KG1 (cell line): ENCODE measurements at regions not wholly inside any gene's neighbourhood (a gene's known extent, or its start where the extent isn't known, plus 50 kb on each side); places are given as distances from the start of the nearest gene placed in this dataset.

Experiments
- DNase-seq: peaks from one replicate; lab custom pipeline; 2025; lab: John Stamatoyannopoulos, UW

- DNase-seq = no peak
Observed at GRCh38 chr13:99892866-99893504, 78.6 kb downstream of the ZIC5 start.

DNA sequence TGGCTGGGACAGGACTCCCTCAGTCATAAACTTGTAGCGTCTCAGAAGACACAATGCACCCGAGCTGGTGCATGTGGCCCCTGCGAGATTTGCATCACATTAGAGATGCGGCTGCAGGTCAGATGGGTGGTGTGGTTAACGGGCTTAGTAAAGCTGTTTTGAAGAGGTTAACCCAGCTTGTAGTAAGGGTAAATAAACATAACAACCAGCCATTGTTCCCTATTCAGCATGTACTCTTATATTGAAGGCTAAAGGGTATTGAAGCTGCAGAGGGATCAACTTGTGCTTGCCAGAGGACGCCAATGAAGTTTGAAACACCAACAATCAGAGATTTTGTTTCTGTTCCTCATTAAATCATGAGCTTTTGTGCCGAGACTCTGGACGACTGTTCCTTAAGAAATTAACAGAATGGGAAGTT is 79.4 kb downstream of the ZIC5 start:
- DNase-seq = no peak

DNA sequence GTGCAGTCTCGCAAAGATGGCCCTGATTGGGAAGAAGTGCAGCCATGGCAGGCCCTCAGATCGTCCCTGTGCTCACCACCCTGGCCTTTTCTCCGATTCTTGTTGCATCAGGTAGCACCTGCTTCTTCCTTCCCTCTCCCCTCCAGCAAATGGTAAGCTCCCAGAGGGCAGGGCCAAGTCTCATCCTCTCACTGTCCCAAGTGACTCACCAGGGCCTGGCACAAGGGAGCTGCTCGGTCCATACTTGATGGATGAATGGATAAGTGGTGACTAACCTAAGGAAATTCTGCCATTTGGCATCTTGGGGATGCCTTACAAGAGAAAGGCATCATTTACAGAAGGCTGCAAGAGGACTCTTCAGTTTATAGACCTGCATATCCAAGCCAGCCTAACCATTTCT is 84.9 kb downstream of the ZIC5 start:
- DNase-seq = no peak

GRCh38 chr13:99884913-99885312 is 86.7 kb downstream of the ZIC5 start:
- no peak for DNase-seq

GRCh38 chr13:99883805-99884204 is 87.8 kb downstream of the ZIC5 start:
- DNase-seq = no peak

DNA sequence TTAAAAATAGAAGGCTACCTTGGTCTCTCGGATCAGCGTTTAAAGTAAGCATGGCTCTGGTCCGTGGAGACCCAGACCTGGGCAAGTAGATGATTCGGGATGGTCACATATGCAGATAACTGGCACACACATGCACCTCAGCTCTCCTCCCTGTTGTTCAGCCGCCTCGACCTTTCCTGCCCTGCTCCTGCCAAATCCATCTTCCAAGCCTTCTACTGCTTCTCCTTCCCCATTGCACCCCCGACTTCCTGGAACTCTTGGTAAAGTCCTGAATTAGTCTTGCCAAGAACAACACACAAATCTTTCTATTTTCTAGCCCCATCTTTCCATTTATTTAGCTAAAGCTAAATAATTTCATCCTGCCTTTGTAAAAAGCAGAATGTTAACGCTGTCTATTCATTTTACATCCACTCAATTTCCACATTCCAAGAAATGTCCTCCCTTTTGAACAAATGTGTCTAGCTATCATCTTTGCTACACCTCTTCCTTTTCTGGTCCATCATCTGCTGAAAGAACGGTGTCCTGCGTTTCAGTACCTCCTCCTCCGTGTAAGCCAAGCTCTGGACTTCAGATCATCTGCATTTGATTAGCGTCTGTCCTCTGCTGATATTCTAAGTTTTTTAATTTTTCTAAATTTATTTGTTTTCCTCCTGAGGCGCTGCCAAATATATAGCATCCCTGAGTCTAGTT is 92.5 kb downstream of the ZIC5 start:
- DNase-seq = no peak

DNA sequence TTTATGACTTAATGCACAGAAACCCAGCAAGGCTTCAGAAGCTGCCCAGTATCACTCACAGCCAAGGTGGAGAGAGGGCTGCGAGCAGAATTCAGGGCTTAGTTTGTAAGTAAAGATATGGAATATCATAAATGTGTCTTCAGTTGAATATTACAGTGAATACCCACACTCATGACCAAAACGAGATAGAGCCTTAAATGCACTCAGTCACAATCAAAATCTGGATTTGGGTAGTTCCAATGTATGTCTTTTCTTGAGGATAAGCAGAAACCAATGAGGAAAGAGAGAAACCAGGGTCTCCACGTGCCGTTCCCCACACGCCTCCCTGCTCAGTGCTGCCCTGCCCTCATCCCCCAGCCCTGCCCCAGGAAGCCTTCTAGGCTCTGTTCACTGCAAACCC is 94.9 kb downstream of the ZIC5 start:
- no peak for DNase-seq

- DNase-seq = no peak
Observed at GRCh38 chr13:99875391-99875790, 96.2 kb downstream of the ZIC5 start.

GRCh38 chr13:99873832-99874430 is 97.6 kb downstream of the ZIC5 start:
- no peak for DNase-seq

- no peak for DNase-seq
Observed at GRCh38 chr13:99873141-99873540, 98.4 kb downstream of the ZIC5 start.

GRCh38 chr13:99871249-99871898 is 100.2 kb downstream of the ZIC5 start:
- DNase-seq = no peak

GRCh38 chr13:99870541-99870940 is 101.0 kb downstream of the ZIC5 start:
- DNase-seq = no peak

- DNase-seq = no peak
Observed at GRCh38 chr13:99869830-99870229, 101.7 kb downstream of the ZIC5 start.

DNA sequence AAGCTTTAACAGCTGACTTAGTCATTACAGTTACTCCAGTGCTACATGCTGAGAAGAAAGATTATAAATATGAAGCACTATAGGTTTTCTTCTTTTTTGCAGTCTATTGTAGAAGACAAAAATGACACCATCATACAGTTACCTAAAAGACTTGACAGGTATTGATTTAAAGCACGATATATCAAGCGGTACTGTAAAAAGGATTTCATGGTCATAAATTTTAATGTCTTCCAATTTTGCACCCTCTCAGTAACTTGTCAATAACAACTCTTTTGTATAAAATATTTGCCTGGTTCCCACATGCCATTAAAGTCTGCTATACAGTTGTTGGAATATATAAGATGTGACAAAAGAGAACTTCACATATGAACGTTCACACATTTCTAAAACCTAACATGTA is 102.8 kb downstream of the ZIC5 start:
- no peak for DNase-seq

GRCh38 chr13:99867535-99868257 is 103.9 kb downstream of the ZIC5 start:
- no peak for DNase-seq

- DNase-seq = no peak
Observed at GRCh38 chr13:99866781-99867180, 104.8 kb downstream of the ZIC5 start.

- no peak for DNase-seq
Observed at GRCh38 chr13:99865420-99865930, 106.1 kb downstream of the ZIC5 start.

DNA sequence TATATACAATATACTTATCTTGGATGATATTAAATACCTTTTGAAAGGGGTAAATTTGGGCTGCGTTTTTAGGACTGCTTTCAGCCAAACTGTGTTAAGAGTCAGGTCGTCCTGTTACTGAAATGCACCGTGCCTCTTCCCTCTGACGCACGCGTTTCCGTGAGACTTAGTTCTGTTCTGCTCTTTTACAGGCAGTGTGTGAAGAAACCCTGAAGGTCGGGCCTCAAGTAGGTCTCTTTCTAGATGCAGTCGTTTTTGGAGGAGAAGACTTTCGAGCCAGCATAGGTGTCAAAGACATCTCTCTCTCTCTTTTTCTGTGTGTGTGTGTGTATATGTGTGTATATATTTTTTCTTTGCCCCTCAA is 107.0 kb downstream of the ZIC5 start:
- DNase-seq = no peak

DNA sequence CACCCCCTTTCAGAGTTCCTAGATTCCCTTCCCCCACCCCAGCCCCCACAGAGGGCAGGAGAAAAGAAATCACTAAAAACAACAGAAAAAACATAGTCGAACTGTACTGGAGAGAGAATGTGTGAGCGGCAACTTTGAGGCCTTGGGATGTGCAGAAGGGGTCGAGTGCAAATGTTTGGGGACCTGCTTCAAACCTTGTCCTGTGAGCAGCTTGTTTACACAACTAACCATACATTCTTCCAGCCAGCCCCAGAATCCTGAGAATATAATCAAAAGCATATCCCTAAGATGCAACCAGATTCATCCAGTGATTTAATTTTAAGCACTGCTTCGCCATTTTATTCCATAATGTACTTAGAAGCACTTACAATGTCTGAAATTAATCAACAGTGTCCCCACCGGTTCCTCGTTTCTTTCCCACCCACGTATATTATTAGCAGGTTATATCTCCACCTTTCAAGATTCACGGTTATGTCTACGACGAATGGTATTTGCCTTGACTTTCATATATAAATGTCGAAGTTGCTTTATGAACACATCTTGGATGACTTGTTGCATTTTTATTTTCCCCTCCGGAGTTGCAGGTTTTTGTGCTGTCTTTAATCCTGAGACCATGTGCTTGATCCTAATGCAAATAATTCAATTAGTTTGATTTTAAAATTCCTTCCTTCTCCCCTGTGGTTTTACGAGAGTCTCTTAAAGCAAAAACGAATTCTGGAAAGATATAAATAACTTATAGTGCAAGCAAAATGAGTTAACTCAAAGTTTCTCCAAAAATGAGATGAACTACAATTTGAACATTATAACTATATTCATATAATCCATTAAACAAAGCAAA is 107.6 kb downstream of the ZIC5 start:
- DNase-seq = no peak

DNA sequence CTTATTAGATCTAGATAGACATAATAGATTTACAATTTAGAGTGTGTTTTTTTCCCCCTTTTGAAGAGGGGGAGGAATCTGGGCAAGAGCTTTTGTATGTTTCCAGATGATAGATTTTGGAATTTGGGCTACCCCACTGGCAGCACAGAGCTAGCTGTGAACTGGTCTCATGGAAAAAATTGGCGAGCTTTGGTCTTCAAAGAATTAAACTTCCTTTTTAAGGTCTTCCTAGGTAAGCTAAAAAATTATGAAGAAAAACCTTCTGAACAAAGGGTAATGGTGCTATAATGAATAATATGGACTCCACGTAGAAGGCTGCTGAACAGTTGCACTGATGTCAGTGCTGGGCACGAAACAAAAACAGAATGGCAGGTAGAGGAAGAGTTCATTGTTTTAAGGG is 109.3 kb downstream of the ZIC5 start:
- no peak for DNase-seq

GRCh38 chr13:99861771-99862170 is 109.8 kb downstream of the ZIC5 start:
- no peak for DNase-seq
